OCI-LY1 (cell line): ENCODE measurements at regions not wholly inside any gene's neighbourhood (a gene's known extent, or its start where the extent isn't known, plus 50 kb on each side); places are given as distances from the start of the nearest gene placed in this dataset.

ENCODE experiments used
- H2AFZ ChIP-seq: fragments of 200-600 bp; sonication (generic), shearing (Covaris generic); 2 replicates; pipeline ENCODE4 v1.6.0; 2014; ENCODE audit warnings: antibody characterized with exemption, mild to moderate bottlenecking, low read length
- H3F3A ChIP-seq: fragments of 200-600 bp; sonication (generic), shearing (Covaris generic); 2 replicates; pipeline ENCODE4 v1.6.0; 2014; ENCODE audit warnings: mild to moderate bottlenecking, antibody characterized with exemption, low read length, moderate library complexity; ENCODE audit not compliant: insufficient read depth
- H3K27ac ChIP-seq: fragments of 200-600 bp; sonication (generic); 2 replicates; pipeline ENCODE4 v1.5.1; 2014; ENCODE audit warnings: low read length, mixed run types, mild to moderate bottlenecking, low read depth; ENCODE audit not compliant: poor library complexity, severe bottlenecking
- H3K27me3 ChIP-seq: fragments of 200-600 bp; sonication (generic); 2 replicates; pipeline ENCODE4 v1.6.0; 2014; ENCODE audit warnings: antibody characterized with exemption, mild to moderate bottlenecking, low read length, moderate library complexity; ENCODE audit not compliant: insufficient read depth
- H3K36me3 ChIP-seq: fragments of 200-600 bp; sonication (generic); 2 replicates; pipeline ENCODE4 v1.6.1; 2014; ENCODE audit warnings: mild to moderate bottlenecking, antibody characterized with exemption, low read length, moderate library complexity, mixed read lengths; ENCODE audit not compliant: insufficient read depth
- H3K4me1 ChIP-seq: fragments of 200-600 bp; sonication (generic); 2 replicates; pipeline ENCODE4 v1.5.1; 2014; ENCODE audit warnings: mild to moderate bottlenecking, low read length, moderate library complexity; ENCODE audit not compliant: insufficient read depth, severe bottlenecking
- H3K4me2 ChIP-seq: fragments of 200-600 bp; sonication (generic), shearing (Covaris generic); 2 replicates; pipeline ENCODE4 v1.6.1; 2014; ENCODE audit warnings: low read length
- H3K4me3 ChIP-seq: fragments of 200-600 bp; sonication (generic); 2 replicates; pipeline ENCODE4 v1.5.1; 2014; ENCODE audit warnings: low read length, low read depth, mild to moderate bottlenecking, mixed read lengths; ENCODE audit not compliant: poor library complexity, severe bottlenecking
- H3K79me2 ChIP-seq: fragments of 200-600 bp; shearing (Covaris generic); 2 replicates; pipeline ENCODE4 v1.6.1; 2016; ENCODE audit warnings: mixed run types, low read length, mixed read lengths; ENCODE audit not compliant: insufficient read depth
- H3K9ac ChIP-seq: fragments of 200-600 bp; sonication (generic), shearing (Covaris generic); 2 replicates; pipeline ENCODE4 v1.6.1; 2014; ENCODE audit warnings: mild to moderate bottlenecking, low read length, mixed read lengths
- H3K9me2 ChIP-seq: fragments of 200-600 bp; sonication (generic), shearing (Covaris generic); 2 replicates; pipeline ENCODE4 v1.6.1; 2014; ENCODE audit warnings: low read depth, mild to moderate bottlenecking, low read length, mixed read lengths
- H3K9me3 ChIP-seq: fragments of 200-600 bp; shearing (Covaris generic); 2 replicates; pipeline ENCODE4 v1.6.1; 2014; ENCODE audit warnings: low read length, mixed read lengths
- H4K20me1 ChIP-seq: fragments of 200-600 bp; sonication (generic), shearing (Covaris generic); 2 replicates; pipeline ENCODE4 v1.6.0; 2016; ENCODE audit warnings: mild to moderate bottlenecking, low read length; ENCODE audit not compliant: insufficient read depth
- EZH2 ChIP-seq: fragments of 200-600 bp; sonication (generic), shearing (Covaris generic); IDR thresholded peaks from 2 replicates; pipeline ENCODE4 v1.8.0; 2017; ENCODE audit warnings: borderline replicate concordance, mixed run types, mild to moderate bottlenecking, antibody characterized with exemption, low read length, moderate library complexity, mixed read lengths
- TF ChIP-seq, protein P1 (sequence below): fragments of 200-600 bp; sonication (generic), shearing (Covaris generic); IDR thresholded peaks from 2 replicates; pipeline ENCODE4 v1.5.1; 2017; ENCODE audit warnings: mild to moderate bottlenecking, antibody characterized with exemption, low read length, moderate library complexity, mixed read lengths

DNA sequence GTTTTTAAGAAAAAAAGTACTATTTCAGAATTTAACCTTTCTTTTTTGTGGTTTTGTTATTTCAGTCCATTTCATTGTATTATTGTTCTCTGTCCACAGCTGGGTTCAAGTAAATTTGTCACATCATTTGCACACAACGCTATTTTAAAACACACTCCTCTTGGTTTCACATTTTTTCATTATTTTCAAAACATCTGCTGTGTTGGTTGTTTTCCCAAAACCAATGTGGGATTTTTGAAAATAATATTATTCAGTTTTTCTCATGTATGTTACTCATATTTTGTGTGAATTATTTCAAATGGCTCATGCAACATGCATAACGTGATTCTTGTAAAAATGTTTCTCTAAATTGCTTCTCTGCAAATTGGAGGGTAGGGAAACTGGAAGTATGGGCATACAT lies 589.2 kb downstream of the METTL4 start:
- Histone ChIP-seq H3K9ac (no peak overlapping the region), H3K9me3 (no peaks in the 10 kb centered on the region), H4K20me1 (no peaks in the 10 kb centered on the region), H3K79me2 (no peaks in the 10 kb centered on the region), H3K4me1 (no peaks in the 10 kb centered on the region), H2AFZ (no peak overlapping the region), H3K4me2 (no peak overlapping the region), H3K27ac (no peak overlapping the region), H3K27me3 (no peaks in the 10 kb centered on the region), H3K36me3 (no peaks in the 10 kb centered on the region), H3K9me2 (no peaks in the 10 kb centered on the region), H3F3A (no peaks in the 10 kb centered on the region), H3K4me3 (no peak overlapping the region)
- no peak for TF ChIP-seq EZH2
- TF ChIP-seq, protein P1, sequence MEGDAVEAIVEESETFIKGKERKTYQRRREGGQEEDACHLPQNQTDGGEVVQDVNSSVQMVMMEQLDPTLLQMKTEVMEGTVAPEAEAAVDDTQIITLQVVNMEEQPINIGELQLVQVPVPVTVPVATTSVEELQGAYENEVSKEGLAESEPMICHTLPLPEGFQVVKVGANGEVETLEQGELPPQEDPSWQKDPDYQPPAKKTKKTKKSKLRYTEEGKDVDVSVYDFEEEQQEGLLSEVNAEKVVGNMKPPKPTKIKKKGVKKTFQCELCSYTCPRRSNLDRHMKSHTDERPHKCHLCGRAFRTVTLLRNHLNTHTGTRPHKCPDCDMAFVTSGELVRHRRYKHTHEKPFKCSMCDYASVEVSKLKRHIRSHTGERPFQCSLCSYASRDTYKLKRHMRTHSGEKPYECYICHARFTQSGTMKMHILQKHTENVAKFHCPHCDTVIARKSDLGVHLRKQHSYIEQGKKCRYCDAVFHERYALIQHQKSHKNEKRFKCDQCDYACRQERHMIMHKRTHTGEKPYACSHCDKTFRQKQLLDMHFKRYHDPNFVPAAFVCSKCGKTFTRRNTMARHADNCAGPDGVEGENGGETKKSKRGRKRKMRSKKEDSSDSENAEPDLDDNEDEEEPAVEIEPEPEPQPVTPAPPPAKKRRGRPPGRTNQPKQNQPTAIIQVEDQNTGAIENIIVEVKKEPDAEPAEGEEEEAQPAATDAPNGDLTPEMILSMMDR, result no peak

DNA sequence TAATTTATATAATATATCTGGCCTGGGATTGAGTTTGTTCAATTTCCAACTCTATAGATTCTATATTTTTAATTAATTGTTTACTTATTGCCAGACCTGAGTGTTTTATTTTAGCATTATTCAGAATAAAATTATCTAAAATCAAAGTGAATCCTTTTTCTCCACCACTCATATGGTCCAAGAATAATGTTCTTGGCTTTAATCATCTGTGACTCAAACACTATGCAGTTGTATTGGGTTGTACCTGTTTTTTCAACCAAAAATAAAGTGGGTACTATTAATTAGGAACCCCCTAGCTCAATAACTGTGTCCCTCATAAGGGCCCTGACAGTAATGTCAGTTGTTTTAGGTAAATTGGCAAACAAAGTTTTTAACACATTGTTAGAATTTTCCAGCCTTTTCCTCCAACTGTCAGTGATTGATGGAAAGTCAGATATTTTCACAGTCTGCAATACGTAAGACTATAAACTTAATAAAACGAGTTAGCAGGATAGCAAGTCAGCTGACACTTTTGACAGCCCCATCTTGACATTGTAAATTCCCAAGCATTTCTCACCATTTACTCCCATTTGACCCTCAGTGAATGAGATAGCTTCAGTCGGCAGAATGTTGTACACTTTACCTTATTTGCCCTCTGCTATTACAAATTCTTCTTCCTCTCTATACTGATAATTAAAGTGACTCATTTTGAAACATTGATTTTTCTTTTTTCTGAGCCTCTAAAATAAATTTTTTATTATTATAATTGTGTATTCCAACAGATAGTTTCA lies 587.4 kb downstream of the METTL4 start:
- TF ChIP-seq EZH2, result no peak
- TF ChIP-seq, protein P1, result no peak
- H3K4me2 ChIP-seq, result no peak overlapping the region
- no peak overlapping the region for H3K9ac ChIP-seq

DNA sequence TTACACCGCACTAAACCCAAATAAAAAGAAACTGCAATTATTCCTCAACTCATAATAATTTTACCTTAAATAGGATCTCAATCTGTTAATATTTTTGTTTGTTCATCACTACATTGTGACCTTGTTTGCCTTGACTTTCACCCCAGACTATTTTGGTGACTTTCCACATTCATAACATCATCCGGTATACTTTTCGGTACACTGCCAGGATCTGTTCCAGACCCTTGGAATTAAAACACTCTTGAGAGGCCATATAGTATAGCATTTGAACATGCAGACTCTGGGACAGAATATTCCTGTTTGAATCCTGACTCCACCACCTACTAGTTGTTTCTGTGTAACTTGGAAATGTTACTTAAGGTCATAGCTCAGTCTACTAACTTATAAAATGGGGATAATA lies 577.4 kb downstream of the METTL4 start:
- no peak overlapping the region for H3K27ac ChIP-seq
- no peaks in the 10 kb centered on the region for H3F3A ChIP-seq
- H3K9ac ChIP-seq, result no peak overlapping the region
- no peak for TF ChIP-seq EZH2
- TF ChIP-seq, protein P1, result no peak
- H4K20me1 ChIP-seq, result no peaks in the 10 kb centered on the region
- no peaks in the 10 kb centered on the region for H3K79me2 ChIP-seq
- H3K4me2 ChIP-seq, result no peak overlapping the region
- no peak overlapping the region for H2AFZ ChIP-seq
- H3K36me3 ChIP-seq, result no peaks in the 10 kb centered on the region
- no peaks in the 10 kb centered on the region for H3K27me3 ChIP-seq
- no peak overlapping the region for H3K4me3 ChIP-seq
- no peaks in the 10 kb centered on the region for H3K9me3 ChIP-seq
- no peaks in the 10 kb centered on the region for H3K4me1 ChIP-seq
- H3K9me2 ChIP-seq, result no peaks in the 10 kb centered on the region

More for the DNA sequence above, 587.4 kb downstream of the METTL4 start:
- no peaks in the 10 kb centered on the region for H4K20me1 ChIP-seq
- H3K27ac ChIP-seq, result no peak overlapping the region
- no peaks in the 10 kb centered on the region for H3K36me3 ChIP-seq
- H2AFZ ChIP-seq, result no peak overlapping the region
- no peak overlapping the region for H3K4me3 ChIP-seq
- no peaks in the 10 kb centered on the region for H3K79me2 ChIP-seq
- no peaks in the 10 kb centered on the region for H3F3A ChIP-seq
- no peaks in the 10 kb centered on the region for H3K9me2 ChIP-seq
- H3K27me3 ChIP-seq, result no peaks in the 10 kb centered on the region
- no peaks in the 10 kb centered on the region for H3K4me1 ChIP-seq
- no peaks in the 10 kb centered on the region for H3K9me3 ChIP-seq
